Activated T-cell treated with anti-CD3 and anti-CD28 coated beads for 48 hours (primary cell): ENCODE measurements at regions not wholly inside any gene's neighbourhood (a gene's known extent, or its start where the extent isn't known, plus 50 kb on each side); places are given as distances from the start of the nearest gene placed in this dataset.

Source experiments
- DNase-seq: peaks from one replicate; pipeline ENCODE4 v3.0.0-alpha.2; 2020; ENCODE audit warnings: low read depth

GRCh38 chr1:194333240-194333639 is 1146.8 kb upstream of the B3GALT2 start:
- DNase-seq: no peak

- no peak for DNase-seq
Measured at GRCh38 chr1:194331758-194332157, 1145.3 kb upstream of the B3GALT2 start.

DNA sequence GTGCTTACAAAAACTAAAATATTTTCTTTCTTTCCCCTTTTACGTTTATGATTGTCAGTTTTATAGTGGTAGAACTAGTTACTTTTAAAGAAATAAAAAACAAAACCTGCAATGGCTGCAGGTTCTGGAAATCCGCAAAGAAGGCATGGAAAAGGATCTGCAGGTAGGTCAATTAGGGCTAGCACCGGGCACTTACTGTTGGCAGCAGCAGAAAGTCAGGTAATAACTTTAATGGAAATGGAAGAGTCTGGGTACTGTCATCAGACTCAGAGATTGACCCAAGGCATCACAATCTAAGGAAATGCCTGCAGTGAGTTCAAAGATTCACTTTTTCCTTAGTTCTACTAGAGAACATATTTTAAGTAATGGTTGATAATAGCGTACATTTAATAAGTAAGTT is 1136.3 kb upstream of the B3GALT2 start:
- no peak for DNase-seq

GRCh38 chr1:194318790-194319280 is 1132.4 kb upstream of the B3GALT2 start:
- DNase-seq: no peak

DNA sequence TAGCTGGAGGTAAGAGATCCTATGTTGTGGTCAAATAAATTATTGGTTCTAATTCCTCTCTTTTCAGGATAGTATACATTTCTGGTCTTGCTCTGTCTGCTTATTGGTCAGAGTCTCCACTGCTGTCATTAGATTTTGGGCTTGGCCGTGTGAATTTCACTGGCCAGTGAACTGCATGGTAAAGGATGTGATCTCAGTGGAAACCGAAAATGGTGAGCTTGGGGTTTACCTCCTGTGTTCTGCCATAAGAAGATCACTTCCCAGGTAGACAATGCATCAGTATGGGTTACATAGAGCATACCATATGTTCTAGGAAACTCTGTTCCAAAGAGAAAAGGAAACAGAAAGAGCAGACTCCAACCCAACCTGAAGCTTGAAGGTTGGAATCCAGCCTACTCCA is 1123.3 kb upstream of the B3GALT2 start:
- DNase-seq: no peak

DNA sequence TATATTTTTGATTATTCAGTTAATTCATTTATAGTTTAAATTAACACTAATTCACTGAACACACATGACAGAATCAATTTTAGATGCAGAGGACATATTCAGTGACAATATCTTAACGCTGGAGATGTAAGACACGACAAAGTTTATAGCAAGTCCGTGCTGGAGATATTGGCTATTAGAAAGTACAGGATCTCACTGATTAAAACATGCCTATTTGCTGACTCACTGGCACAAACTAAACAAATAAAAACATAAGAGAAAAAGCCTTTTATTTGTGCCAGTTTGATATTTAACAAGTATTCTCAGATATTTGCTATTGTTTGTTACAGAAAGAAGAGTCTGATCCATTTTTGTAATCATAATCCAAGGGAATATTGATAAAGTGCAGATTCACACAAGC is 1122.9 kb upstream of the B3GALT2 start:
- DNase-seq: no peak

- no peak for DNase-seq
Measured at GRCh38 chr1:194300776-194301175, 1114.4 kb upstream of the B3GALT2 start.

- DNase-seq: no peak
Measured at GRCh38 chr1:194300340-194300739, 1113.9 kb upstream of the B3GALT2 start.

- DNase-seq: no peak
Measured at GRCh38 chr1:194298007-194298598, 1111.7 kb upstream of the B3GALT2 start.

GRCh38 chr1:194297094-194297493 is 1110.7 kb upstream of the B3GALT2 start:
- DNase-seq: no peak

DNA sequence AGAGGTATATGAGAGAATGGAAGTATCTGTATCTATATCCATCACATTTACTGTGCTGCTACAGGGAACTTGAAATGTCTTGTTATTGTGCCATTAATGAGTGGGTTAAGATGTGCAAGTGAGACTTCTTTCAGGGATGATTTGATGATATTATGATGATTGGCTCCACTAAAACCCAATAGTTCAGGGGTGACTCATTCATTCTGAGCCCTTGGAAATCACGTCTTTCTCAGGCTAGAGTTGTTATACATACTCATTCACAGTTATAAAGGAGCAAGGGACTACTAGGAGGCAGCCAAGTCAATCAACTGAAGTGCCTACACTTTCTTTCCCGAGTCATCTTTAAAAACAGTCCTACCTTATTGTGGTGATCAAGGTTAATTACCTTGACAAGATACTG is 1109.8 kb upstream of the B3GALT2 start:
- DNase-seq: no peak

- DNase-seq: no peak
Measured at GRCh38 chr1:194295685-194296084, 1109.3 kb upstream of the B3GALT2 start.

DNA sequence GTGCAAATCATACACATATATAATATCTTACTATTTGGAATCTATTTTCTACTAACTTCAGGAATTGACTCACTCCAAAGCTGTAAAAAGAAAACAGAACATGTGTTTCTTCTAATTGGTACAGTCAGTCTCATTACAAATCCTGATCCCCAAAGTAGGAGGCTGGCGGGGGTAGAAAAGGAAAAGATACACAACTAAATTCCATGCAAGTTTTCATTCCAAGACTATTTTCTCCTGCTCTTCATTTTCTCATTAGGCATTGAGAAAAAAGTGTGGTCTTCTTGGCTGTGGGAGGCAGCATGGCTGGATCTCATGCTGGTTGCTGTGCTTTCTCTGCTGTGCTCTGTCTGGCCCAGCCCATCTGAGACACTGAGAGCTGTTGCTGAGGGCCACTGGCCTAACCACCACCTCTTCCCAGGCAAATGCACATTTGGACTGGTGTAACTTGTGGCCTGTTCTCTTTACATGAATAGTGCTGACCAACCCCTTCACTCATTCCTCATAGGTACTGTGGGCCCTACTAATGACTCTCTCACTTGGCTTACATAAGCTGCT is 1107.5 kb upstream of the B3GALT2 start:
- no peak for DNase-seq

- DNase-seq: no peak
Measured at GRCh38 chr1:194292966-194293365, 1106.6 kb upstream of the B3GALT2 start.

DNA sequence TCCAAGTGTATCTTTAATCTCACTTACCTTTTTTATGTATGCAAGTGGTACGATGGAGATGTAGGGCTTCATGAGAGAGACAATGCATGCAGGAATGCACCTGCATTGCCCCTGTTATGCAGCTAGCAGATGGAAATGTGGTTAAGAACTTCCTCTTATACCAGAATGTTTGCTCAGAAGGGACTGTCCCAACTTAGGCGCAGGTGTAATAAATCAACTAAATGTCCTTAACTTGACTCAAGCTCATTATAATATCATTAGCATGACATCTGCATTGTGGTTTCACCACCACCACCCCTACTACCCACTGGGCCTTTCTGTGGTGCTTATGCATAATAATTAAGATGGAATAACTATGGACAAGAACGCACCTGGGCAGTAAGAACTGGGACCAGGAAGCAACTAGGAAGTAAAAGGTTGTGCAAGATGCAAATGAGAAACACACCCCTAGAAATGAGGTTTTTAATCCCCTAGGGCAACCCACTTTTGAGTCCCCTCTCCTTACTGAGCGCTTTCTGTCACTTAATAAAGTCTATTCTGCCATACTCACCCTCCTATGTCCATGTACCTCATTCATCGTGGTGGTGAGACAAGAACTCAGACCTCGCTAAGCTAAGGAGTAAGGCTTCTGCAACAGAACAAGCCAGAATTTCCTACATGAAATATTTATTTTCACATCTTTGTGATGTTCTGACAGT is 1103.3 kb upstream of the B3GALT2 start:
- DNase-seq: peak; percentile 16

GRCh38 chr1:194288238-194288637 is 1101.8 kb upstream of the B3GALT2 start:
- DNase-seq: no peak

DNA sequence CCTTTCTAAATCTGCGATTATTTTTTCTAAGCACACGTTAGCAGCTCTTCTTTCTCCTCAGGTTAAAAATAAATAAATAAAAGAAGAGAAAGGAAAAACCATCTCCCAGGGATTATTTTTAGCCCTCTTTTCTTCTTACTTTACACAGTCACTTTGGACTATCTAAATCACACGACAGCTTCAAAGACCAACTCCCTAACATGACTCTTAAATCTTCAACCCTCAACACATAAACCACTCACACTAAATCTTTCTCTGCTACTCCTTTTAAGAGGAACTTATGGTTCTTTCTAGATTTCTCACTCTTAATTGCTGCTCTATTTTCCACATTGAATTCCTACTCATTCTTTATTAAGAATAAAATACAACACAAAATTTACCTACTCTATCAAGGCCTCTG is 1095.0 kb upstream of the B3GALT2 start:
- no peak for DNase-seq

- no peak for DNase-seq
Measured at GRCh38 chr1:194280463-194280862, 1094.0 kb upstream of the B3GALT2 start.

- DNase-seq: no peak
Measured at GRCh38 chr1:194279975-194280374, 1093.6 kb upstream of the B3GALT2 start.

GRCh38 chr1:194277927-194278326 is 1091.5 kb upstream of the B3GALT2 start:
- DNase-seq: no peak

DNA sequence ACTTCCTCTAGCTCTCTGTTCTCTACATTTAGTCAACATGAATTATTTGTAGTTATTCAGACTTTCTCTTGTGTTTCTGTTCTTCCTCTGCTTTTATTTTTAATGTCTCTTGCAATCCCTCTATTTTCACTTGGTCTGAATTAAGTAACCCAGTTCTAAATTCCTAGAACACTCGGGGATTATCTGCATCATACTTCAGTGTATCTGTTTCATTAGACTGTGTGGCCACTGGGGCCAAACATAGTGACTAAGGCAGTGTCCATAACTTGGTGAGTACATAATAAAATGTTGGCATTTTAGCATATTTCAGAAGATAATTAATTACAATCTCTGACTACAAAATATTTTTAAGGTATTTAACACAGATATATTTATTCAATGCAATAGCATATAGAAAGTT is 1087.2 kb upstream of the B3GALT2 start:
- DNase-seq: no peak

- no peak for DNase-seq
Measured at GRCh38 chr1:194268839-194269238, 1082.4 kb upstream of the B3GALT2 start.

DNA sequence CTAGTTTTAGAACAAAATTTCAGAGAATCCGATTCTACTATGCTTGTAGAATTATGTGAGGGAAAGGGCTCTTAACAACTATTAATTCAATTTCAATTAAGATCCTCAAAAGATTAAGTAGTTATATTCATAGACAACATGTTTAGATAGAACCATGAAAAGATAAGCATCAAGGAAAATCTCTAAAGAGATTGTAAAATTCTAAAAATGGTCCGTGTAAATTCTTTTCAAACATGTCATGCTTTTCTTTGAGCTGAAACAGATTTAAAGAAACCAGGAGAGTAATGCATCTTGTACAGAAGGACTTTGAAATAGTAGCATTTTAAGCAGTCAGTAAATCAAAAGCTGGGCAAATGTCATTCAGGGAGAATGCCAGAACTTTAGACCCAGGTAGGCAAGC is 1080.6 kb upstream of the B3GALT2 start:
- DNase-seq: no peak

- no peak for DNase-seq
Measured at GRCh38 chr1:194256010-194256409, 1069.6 kb upstream of the B3GALT2 start.
